ENCODE measurements at regions not wholly inside any gene's neighbourhood (a gene's known extent, or its start where the extent isn't known, plus 50 kb on each side); places are given as distances from the start of the nearest gene placed in this dataset.

GRCh38 chr17:77327181-77327565 lies 186.4 kb downstream of the SEC14L1 start:
- Histone ChIP-seq H3K23me2 (ENCODE audit: low read depth, low read length) (no peaks in the 10 kb centered on the region; the same call in 1 of the 2 replicates), H3K4me1 (replicated peaks in 1 of 4; ENCODE audit: control insufficient read depth in 3 of 4, insufficient read depth in 4 of 4, low read length in 3 of 4) (peaks cover 0 to 12% (median 4%) of the 10 kb centered on the region in 4 experiments; a peak in 5 of 7 replicates), H3K4ac (replicated peaks; ENCODE audit: insufficient read length, low read depth, low read length) (no peak overlapping the region), H4K8ac (ENCODE audit: extremely low read depth, insufficient read depth, low read length) (peak overlapping the region; percentile 53), H3K79me2 (ENCODE audit: control insufficient read depth in 1 of 2, insufficient read depth in 2 of 2, low read length in 2 of 2) (peaks cover 0 to 8% of the 10 kb centered on the region in 2 experiments; a peak in 1 of 4 replicates), H3K36me3 (ENCODE audit: control insufficient read depth in 2 of 4, insufficient read depth in 4 of 4, low read length in 3 of 4) (no peaks in the 10 kb centered on the region), H3K4me3 (ENCODE audit: extremely low read depth in 1 of 4, insufficient read depth in 2 of 4, low read depth in 3 of 4, low read length in 4 of 4) (no peak overlapping the region), H3K56ac (replicated peaks; ENCODE audit: insufficient read length, low read depth, low read length) (no peak overlapping the region), H2AK5ac (ENCODE audit: low read depth, low read length) (no peak overlapping the region), H3K9me3 (ENCODE audit: insufficient read depth in 2 of 2, low read depth in 1 of 2, low read length in 1 of 2) (no peaks in the 10 kb centered on the region), H3K18ac (ENCODE audit: extremely low read depth, low read length) (no peak overlapping the region), H2AFZ (ENCODE audit: low read length) (no peak overlapping the region), H3K79me1 (ENCODE audit: low read depth, low read length) (peaks cover 3% of the 10 kb centered on the region), H2BK5ac (ENCODE audit: low read depth, low read length) (no peak overlapping the region), H3K4me2 (ENCODE audit: insufficient read depth in 1 of 2, low read depth in 2 of 2, low read length in 2 of 2) (no peak overlapping the region), H4K91ac (replicated peaks; ENCODE audit: insufficient read length, low read length) (no peak overlapping the region), H3K9ac (replicated peaks in 1 of 4; ENCODE audit: extremely low read depth in 1 of 4, low read depth in 3 of 4, low read length in 3 of 4) (no peak overlapping the region), H2BK120ac (replicated peaks; ENCODE audit: low read depth, low read length) (no peak overlapping the region), H4K5ac (ENCODE audit: insufficient read length, low read depth, low read length) (no peak overlapping the region), H3K27me3 (replicated peaks in 1 of 4; ENCODE audit: control insufficient read depth in 3 of 4, extremely low read depth in 1 of 4, insufficient read depth in 3 of 4, low read length in 3 of 4) (no peaks in the 10 kb centered on the region), H4K20me1 (replicated peaks in 1 of 2; ENCODE audit: control insufficient read depth in 1 of 2, insufficient read depth in 2 of 2, low read length in 2 of 2) (peaks cover 5% of the 10 kb centered on the region in 2 experiments), H3K27ac (ENCODE audit: low read depth, low read length) (no peak overlapping the region), H3K14ac (ENCODE audit: insufficient read length) (no peak overlapping the region), H3K23ac (ENCODE audit: insufficient read length) (no peak overlapping the region), H2BK20ac (ENCODE audit: low read length) (no peak overlapping the region), H2BK12ac (ENCODE audit: low read depth, low read length) (no peak overlapping the region), H2BK15ac (ENCODE audit: low read length) (no peak overlapping the region)
- FAIRE-seq (no peak), DNase-seq (ENCODE audit: low read depth in 1 of 2, low spot score in 2 of 2) (no peak)
- ChIA-PET POLR2A (ENCODE audit: partially characterized antibody) (no interaction called here), CTCF (ENCODE audit: partially characterized antibody) (interaction anchor here (0.5 to 7.7 kb wide), 7 partner anchors 20 to 204 kb away, joined by 3 to 80 read pairs (median 3); no protein-coding TSS in a partner anchor)
- 86% methylated on average over 11 of the region's 11 CpGs; no CpG with 5 or more reads in 1 of the 2 experiments for WGBS, 2 experiments (ENCODE audit: extremely low coverage in 1 of 2, insufficient coverage in 1 of 2, insufficient read length in 1 of 2, insufficient replicate concordance in 2 of 2, low coverage in 1 of 2, low lambda C conversion rate in 2 of 2, missing lambda C conversion rate in 1 of 2)
- TF ChIP-seq CEBPB (IDR thresholded peaks at IDR 0.05; ENCODE audit: low read depth, low read length): no peak
- no peak for TF ChIP-seq CBX5 (IDR thresholded peaks at IDR 0.05; ENCODE audit: low read depth, low read length)
- no peak for TF ChIP-seq SRF (IDR thresholded peaks at IDR 0.05; ENCODE audit: low read depth, low read length)
- no peak for TF ChIP-seq ASH2L (IDR thresholded peaks at IDR 0.05; ENCODE audit: low read length)
- TF ChIP-seq KDM5A (IDR thresholded peaks at IDR 0.05; ENCODE audit: low read length): no peak
- no peak for TF ChIP-seq NRF1 (IDR thresholded peaks at IDR 0.05; ENCODE audit: low read depth, low read length)
- TF ChIP-seq GABPA (IDR thresholded peaks at IDR 0.05; ENCODE audit: borderline replicate concordance, insufficient read depth, low read length): no peak
- TF ChIP-seq, protein P1, sequence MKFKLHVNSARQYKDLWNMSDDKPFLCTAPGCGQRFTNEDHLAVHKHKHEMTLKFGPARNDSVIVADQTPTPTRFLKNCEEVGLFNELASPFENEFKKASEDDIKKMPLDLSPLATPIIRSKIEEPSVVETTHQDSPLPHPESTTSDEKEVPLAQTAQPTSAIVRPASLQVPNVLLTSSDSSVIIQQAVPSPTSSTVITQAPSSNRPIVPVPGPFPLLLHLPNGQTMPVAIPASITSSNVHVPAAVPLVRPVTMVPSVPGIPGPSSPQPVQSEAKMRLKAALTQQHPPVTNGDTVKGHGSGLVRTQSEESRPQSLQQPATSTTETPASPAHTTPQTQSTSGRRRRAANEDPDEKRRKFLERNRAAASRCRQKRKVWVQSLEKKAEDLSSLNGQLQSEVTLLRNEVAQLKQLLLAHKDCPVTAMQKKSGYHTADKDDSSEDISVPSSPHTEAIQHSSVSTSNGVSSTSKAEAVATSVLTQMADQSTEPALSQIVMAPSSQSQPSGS (IDR thresholded peaks at IDR 0.05; ENCODE audit: low read length): no peak
- no peak for TF ChIP-seq SP4 (IDR thresholded peaks at IDR 0.05; ENCODE audit: low read length)
- no peak for TF ChIP-seq JUN (IDR thresholded peaks at IDR 0.05; ENCODE audit: low read depth, low read length)
- TF ChIP-seq EZH2 (IDR thresholded peaks at IDR 0.05; ENCODE audit: low read depth, low read length, severe bottlenecking): no peak
- TF ChIP-seq RAD21 (IDR thresholded peaks at IDR 0.05 in 1 of 2, conservative IDR thresholded peaks at IDR 0.05 in 1 of 2; ENCODE audit: low read depth in 2 of 2, low read length in 2 of 2): no peak
- no peak for TF ChIP-seq CHD1 (IDR thresholded peaks at IDR 0.05; ENCODE audit: low read depth, low read length)
- no peak for TF ChIP-seq SIRT6 (IDR thresholded peaks at IDR 0.05; ENCODE audit: low read length)
